H54 (cell line): ENCODE measurements at regions not wholly inside any gene's neighbourhood (a gene's known extent, or its start where the extent isn't known, plus 50 kb on each side); places are given as distances from the start of the nearest gene placed in this dataset.
"Not testable (repeated sequence)": the region's sequence is repeated elsewhere in the genome, so short reads cannot be mapped to it uniquely, and the experiment has no call there.

Source experiments
- DNase-seq: peaks from one replicate; pipeline ENCODE4 v3.0.0; 2011; ENCODE audit warnings: low spot score, mixed read lengths; ENCODE audit not compliant: insufficient read length
- FAIRE-seq: peaks from 3 replicates; lab custom pipeline; 2011; peaks lifted over from hg19 to GRCh38; lab: Jason Lieb, UNC
- POLR2A ChIP-seq: IDR thresholded peaks from 2 replicates; pipeline ENCODE4 v1.6.1; 2011; ENCODE audit warnings: low read depth, mild to moderate bottlenecking, low read length

DNA sequence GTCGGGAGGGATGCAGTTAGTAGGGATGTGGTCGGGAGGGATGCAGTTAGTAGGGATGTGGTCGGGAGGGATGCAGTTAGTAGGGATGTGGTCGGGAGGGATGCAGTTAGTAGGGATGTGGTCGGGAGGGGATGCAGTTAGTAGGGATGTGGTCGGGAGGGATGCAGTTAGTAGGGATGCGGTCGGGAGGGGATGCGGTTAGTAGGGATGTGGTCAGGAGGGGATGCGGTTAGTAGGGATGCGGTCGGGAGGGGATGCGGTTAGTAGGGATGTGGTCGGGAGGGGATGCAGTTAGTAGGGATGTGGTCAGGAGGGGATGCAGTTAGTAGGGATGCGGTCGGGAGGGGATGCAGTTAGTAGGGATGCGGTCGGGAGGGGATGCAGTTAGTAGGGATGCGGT lies 96.2 kb downstream of the BDH1 start:
- FAIRE-seq: peak; percentile 95
- not testable (repeated sequence) for DNase-seq

DNA sequence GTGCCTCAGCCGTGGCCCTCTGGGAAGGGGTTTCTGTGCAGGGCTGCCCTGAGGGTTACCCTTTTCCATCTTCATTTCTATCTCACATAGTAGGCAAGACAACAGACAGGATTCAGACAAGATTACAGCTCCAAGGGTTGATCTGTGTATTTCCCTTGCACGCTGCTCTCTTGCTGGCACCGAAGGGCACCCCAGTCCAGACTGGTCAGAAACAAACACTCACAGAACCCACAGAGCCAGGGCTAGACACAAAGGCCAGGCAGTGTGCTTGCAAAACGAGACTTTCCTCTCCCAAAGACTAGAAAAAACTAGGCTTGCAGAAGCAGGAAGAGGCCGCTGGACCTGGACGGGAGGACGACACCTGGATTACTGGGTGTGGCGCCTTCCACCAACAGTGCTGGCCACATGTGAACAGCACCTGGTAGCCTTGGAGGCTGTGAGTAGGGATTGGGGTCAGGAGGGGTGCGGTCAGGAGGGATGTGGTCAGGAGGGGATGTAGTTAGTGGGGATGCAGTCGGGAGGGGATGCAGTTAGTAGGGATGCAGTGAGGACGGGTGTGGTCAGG lies 96.8 kb downstream of the BDH1 start:
- DNase-seq (no peak), FAIRE-seq (no peak)
- no peak for TF ChIP-seq POLR2A

- DNase-seq (peak; percentile 30), FAIRE-seq (no peak)
- no peak for TF ChIP-seq POLR2A
Observed at GRCh38 chr3:197458179-197458707, 97.5 kb downstream of the BDH1 start.

DNA sequence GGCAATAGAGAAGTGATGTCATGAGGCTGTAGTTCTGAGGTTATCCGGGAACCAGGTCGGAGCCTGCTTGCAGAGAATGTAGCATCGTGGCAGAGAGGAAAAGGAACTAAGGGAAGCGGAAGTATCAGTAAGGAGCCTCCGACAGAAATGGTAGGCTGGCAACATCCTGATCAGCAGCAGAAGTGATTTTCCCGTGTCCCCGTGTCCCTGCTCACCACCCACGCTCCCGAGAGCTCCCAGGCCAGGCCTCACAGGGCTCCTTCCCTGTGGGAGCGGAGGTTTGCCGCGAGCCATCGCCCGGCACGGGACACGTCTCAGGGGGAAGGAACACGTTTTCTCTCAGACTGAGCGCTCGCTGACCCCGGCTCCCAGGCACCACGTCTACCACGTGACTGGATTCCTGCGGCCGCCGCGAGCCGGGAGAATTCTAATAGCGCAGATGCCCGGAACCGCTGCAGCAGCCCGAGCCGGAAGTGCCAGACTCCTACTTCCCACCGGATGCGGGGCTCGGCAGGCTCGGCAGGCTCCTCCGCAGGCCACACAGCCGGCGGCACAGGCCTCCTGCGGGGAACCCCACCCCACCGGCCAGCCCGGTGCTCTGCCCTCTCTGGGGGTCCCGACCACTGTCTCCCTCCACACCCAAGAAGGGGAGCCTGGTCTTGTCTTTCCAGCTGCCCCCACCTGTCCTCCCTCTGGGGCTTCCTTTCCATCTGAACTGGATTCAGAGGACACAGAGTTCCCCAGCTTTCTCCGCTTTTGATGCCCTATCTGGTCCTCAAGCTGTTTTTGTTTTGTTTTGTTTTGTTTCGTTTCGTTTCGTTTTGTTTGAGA lies 99.3 kb downstream of the BDH1 start:
- TF ChIP-seq POLR2A: peak; percentile 27; the same call in 1 of the 2 replicates
- FAIRE-seq: no peak
- peak; percentile 71 for DNase-seq

- not testable (repeated sequence) for DNase-seq, FAIRE-seq
Observed at GRCh38 chr3:197454841-197455240, 100.9 kb downstream of the BDH1 start.

DNA sequence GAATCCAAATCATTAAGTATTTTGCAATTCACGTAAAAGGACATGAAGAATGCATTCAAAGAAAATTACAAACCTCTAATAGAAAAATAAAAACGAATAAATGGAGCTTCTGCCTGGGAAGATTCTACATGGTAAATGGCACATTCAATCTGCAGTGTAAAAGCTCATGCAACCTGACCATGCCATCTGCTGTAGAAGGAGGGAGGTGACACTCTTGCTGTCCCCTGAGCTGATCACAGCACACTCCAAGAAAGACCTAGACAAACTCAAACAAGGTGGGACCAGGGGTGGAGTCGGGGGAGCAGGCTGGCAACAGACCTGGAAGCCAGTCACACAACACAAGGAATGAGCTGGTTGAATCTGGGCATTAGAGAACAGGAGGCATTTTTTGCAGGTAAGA lies 101.8 kb downstream of the BDH1 start:
- FAIRE-seq (no peak), DNase-seq (no peak)
- TF ChIP-seq POLR2A: no peak

GRCh38 chr3:197450810-197451209 lies 105.0 kb downstream of the BDH1 start:
- FAIRE-seq (no peak), DNase-seq (no peak)
- TF ChIP-seq POLR2A: no peak

DNA sequence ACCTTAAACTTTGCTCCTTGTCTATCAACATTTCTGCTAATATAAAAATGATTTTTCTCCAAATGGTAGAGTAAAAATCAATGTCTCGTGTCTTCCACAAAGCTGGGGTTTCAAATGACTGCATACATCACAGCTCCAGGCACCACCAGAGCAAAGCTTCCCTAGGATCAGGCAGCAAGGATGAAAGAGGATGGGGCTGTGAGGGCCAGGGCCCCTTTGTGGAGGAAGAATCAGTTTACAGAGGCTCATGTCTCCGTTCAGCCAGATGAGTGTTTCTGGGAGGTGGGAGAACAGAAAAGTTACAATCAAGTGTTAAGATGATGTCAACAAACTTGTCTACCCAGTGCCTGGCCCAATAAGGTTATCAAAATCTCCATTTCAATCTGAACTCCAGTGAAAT lies 105.5 kb downstream of the BDH1 start:
- no peak for FAIRE-seq
- no peak for DNase-seq
- no peak for TF ChIP-seq POLR2A

GRCh38 chr3:197449181-197449580 lies 106.6 kb downstream of the BDH1 start:
- FAIRE-seq: peak; percentile 80

GRCh38 chr3:197447781-197448180 lies 108.0 kb downstream of the BDH1 start:
- not testable (repeated sequence) for DNase-seq, FAIRE-seq

More at GRCh38 chr3:197449181-197449580, 106.6 kb downstream of the BDH1 start:
- DNase-seq: not testable (repeated sequence)

GRCh38 chr3:197447057-197447456 lies 108.7 kb downstream of the BDH1 start:
- TF ChIP-seq POLR2A: no peak
- no peak for FAIRE-seq
- no peak for DNase-seq

DNA sequence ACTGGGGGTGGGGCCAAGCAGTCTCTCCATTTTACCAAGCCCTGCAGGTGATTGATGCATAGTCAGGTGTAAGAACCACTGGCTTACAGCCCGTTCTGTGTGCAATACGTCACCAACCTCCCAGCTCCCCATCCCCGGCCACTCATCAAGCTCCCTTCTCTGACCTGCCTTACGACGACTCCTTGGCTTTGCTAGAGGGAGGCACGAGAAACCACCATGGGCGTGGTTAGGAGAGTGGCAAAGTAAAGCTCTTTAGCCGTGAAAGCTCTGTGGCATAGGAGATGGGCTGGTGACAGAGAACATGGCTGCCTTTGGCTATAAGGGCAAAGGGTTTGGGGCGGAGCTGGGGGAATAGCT lies 109.1 kb downstream of the BDH1 start:
- TF ChIP-seq POLR2A: no peak
- FAIRE-seq (no peak), DNase-seq (no peak)

GRCh38 chr3:197445896-197446699 lies 109.7 kb downstream of the BDH1 start:
- no peak for DNase-seq
- no peak for FAIRE-seq
- TF ChIP-seq POLR2A: no peak

DNA sequence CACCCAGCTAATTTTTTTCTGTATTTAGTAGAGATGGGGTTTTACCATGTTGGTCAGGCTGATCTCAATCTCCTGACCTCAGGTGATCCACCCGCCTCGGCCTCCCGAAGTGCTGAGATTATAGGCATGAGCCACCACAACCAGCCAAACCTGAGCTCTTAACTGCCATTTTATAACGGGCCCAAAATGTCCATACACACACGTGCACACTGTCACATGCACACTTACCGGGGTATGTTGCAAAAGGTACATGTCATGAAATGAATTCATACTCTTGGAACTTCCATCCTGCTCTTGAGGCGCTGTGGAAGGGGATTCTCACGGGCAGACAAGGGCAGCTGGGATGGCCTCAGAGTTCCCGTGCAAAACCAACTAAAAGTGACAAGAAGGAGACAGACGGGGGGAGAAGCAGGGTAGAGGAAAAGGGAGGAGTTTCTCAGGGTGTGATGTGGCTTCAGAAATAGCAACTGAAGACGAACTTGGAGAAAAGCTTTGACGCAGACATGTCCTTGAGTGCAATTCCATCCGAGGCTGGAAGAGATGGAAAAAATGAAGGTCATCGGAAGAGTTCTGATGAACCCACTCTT lies 110.9 kb downstream of the BDH1 start:
- DNase-seq (no peak), FAIRE-seq (no peak)
- TF ChIP-seq POLR2A: no peak

DNA sequence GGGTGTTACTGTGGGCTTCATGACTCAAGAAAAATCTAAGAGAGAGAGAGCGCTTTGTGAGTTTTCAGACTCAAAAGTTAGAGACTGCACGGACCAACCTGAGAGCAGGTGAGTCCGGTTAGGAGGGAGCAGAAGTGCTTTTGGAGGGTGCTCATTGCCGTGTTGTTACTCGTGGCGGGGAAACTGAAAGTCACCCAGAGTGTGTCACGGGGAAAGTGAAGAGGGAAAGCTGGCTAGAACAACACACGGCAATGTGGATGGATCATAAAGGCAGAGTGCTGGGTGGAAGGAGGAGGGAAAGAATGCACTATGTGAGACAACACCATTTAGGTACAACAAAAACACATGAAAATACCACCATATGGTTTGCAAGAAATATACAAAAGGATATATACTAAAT lies 112.3 kb downstream of the BDH1 start:
- no peak for FAIRE-seq
- DNase-seq: no peak
- no peak for TF ChIP-seq POLR2A
